GM21529 (cell line): ENCODE measurements at regions not wholly inside any gene's neighbourhood (a gene's known extent, or its start where the extent isn't known, plus 50 kb on each side); places are given as distances from the start of the nearest gene placed in this dataset.

Experiments
- ATAC-seq: cut with Tn5 transposase; IDR thresholded peaks from one replicate; pipeline ENCODE4 v1.9.1; 2021; ENCODE audit not compliant: unreplicated experiment

- ATAC-seq = no peak
Measured at GRCh38 chr1:55611123-55611522, 396.0 kb upstream of the USP24 start.

- ATAC-seq = no peak
Measured at GRCh38 chr1:55610203-55610602, 395.0 kb upstream of the USP24 start.

- ATAC-seq = no peak
Measured at GRCh38 chr1:55609630-55610029, 394.5 kb upstream of the USP24 start.

GRCh38 chr1:55605155-55605554 is 390.0 kb upstream of the USP24 start:
- no peak for ATAC-seq

DNA sequence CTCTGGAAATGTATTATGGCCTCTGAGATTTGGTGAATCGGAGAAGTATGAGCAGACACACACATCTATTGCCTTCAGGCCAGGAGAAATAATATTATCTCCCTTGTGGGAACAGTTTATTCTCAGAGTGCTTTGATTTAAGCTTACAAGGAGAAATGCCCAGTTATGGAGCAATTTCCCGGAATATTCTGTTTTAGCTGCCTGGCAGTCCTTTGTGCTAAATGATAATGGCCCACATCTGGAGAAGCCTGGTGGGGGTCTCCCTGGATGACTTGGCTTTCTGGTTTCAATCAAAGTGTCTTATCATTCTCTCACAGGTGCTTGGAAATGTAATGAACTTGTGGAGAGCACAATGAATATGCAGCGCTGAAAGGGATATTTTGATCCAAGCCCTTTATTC is 389.6 kb upstream of the USP24 start:
- no peak for ATAC-seq

- ATAC-seq = no peak
Measured at GRCh38 chr1:55604179-55604578, 389.0 kb upstream of the USP24 start.

DNA sequence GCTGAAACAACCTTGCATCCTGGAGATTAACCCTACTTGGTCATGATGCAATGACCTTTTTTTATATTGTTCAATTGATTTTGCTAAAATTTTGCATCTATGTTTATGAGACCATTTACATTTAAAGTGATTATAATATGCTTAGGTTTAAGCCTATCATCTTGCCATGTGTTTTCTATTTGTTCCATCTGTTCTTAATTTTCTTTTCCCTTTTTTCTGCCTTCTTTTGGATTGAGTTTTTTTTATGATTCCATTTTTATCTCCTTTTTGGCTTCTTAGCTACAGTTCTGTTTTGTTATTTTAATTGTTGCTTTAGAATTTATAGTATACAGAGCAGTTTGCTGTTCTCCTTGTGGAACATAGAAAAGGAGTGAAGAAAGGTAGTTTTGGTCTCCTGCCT is 385.1 kb upstream of the USP24 start:
- ATAC-seq = no peak

GRCh38 chr1:55597910-55598309 is 382.7 kb upstream of the USP24 start:
- ATAC-seq = no peak

DNA sequence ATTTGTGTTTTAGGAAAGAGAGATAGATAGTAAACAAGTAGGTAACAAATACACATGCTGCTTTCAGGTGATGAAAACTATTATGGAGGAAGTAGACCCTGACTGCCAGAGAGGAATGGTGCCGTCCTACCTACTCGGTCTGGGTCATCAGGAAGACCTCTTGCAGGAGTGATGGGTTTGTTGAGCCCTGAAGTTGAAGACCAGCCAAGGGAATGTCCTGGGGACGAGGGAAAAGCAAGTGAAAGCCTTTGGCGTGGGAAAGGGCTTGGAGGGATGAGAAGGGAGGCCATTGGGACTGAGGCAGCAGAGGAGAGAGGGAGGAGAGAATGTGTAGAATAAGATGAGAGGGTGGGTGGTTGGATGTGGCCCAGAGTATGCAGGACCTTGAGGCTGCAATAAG is 379.5 kb upstream of the USP24 start:
- no peak for ATAC-seq

GRCh38 chr1:55593298-55593697 is 378.1 kb upstream of the USP24 start:
- ATAC-seq = no peak

GRCh38 chr1:55592122-55592521 is 377.0 kb upstream of the USP24 start:
- no peak for ATAC-seq

- no peak for ATAC-seq
Measured at GRCh38 chr1:55589671-55590297, 374.6 kb upstream of the USP24 start.

- ATAC-seq = no peak
Measured at GRCh38 chr1:55588309-55588708, 373.1 kb upstream of the USP24 start.

DNA sequence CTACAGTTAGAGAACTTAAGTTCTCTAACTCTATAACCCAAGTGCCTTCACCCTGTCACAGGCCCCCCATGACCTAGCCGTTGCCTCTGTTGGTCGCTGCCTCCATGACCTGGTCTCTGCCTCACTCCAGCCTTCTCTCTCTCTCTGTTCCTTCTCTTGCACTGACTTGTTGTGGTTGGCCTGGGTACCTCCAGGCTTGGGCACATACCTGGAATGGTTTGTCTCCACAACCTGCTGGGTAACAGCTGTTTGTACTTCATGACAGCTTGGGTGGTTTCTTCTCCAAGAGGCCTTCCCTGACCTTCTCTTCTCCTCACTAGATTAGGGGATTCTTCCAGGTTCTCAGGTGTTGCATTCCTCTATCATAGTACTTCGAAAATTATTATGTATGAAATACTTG is 371.6 kb upstream of the USP24 start:
- ATAC-seq = no peak

DNA sequence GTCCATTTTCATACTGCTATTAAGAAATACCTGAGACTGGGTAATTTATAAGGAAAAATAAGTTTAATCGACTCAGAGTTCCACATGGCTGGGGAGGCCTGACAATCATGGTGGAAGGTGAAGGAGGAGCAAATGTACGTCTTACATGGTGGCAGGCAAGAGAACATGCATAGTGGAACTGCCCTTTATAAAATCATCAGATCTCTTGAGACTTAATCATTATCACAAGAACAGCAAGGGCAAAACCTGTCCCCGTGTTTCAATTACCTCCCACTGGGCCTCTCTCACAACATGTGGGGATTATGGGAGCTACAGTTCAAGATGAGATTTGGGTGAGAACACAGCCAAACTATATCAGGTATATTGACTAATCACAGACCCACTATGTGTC is 370.2 kb upstream of the USP24 start:
- no peak for ATAC-seq

GRCh38 chr1:55584526-55585401 is 369.6 kb upstream of the USP24 start:
- no peak for ATAC-seq

- no peak for ATAC-seq
Measured at GRCh38 chr1:55582084-55582483, 366.9 kb upstream of the USP24 start.

DNA sequence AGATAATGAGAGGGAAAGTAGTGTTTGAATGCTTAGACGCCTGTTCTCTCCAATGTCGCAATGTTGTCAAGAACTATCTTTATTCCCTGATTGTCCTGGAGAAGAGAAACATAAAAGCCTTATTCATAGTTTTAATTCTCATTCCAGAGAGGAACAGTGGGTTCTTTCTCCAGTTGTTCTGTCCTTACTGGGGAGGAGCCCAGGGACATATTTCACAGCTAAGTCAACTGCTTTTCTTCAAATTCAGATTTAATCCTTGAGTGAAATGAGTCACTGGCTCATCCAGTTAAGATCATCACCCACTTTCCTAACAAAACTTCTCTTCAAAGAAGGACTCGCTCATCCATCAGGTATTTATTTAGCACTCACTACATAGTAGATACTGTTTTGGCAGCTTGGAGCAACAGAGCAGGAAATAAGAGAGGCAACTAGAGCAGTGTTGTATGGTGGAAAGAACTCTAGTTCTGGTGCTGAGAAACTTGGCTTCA is 365.7 kb upstream of the USP24 start:
- ATAC-seq = no peak

DNA sequence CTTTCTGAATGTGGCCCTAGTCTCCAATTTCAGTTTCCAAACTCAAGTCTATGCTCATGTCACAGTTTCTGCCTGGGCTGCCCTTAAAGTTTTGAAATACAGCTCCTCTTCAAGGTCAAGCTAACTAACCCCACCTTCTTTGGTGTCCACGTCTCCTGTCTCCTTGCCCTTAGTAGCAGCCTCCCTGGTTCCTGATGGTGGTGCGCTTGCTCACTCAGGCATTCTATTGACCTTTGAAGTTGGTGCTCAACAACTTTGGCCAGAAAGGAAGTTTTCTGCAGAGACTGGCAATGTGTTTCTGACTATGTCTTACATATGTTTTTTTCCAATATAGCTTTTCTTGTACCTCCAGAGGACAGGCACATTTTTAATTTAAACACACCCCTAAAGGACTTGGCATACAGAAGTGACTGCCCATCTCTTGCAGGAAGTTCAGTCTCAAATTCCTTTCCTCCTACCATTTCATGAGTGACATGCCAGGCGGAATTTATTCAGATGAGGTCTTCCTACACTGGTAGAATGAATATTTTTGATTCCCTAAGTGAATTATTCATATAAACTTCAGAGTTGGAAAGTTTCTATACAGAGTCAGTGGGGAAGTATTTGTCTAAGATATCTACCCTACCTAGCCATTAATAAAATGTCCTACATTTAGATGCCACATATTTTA is 364.3 kb upstream of the USP24 start:
- ATAC-seq = no peak

DNA sequence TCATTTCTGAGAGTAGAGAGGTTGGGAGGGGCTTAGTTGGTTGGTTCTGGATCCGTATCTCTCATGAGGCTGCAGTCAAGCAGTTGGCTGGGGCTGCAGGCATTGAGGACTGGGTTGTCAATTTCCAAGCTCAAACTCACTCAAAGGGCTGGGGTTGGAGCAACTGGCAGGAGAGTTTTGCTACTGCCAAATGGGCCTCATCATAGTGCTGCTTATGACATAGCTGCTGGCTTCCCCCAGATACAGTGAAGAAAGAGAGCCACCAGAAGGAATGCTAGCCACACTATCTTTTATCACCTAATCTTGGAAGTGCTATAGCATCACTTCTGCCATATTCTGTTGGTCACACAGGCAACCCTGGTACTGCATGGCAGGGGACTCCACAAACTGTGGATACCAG is 363.5 kb upstream of the USP24 start:
- no peak for ATAC-seq

GRCh38 chr1:55575571-55576279 is 360.6 kb upstream of the USP24 start:
- no peak for ATAC-seq
